Body of pancreas (tissue), 4 donors: ENCODE measurements at regions not wholly inside any gene's neighbourhood (a gene's known extent, or its start where the extent isn't known, plus 50 kb on each side); places are given as distances from the start of the nearest gene placed in this dataset.

ENCODE experiments used
- ATAC-seq: fragments of 150-250 bp; one replicate; pipeline ENCODE4 v1.9.1; 2016
- DNase-seq, 4 donors: peaks; one replicate each; pipeline ENCODE4 v3.0.0-alpha.2; 2019
- H3K27ac ChIP-seq, 4 donors: fragments of 200-600 bp; sonication (generic); 1 replicate in 3 of 4; 2 replicates in 1 of 4; pipeline versions ENCODE4 v1.5.1 to v1.6.1; 2016 to 2019; ENCODE audit warnings: mild to moderate bottlenecking in 1 of 4, mixed read lengths in 1 of 4, moderate library complexity in 1 of 4
- H3K27me3 ChIP-seq, 2 donors: fragments of 200-600 bp; sonication (generic); one replicate each; pipeline ENCODE4 v1.6.0; 2016; ENCODE audit warnings: mild to moderate bottlenecking in 1 of 2
- H3K36me3 ChIP-seq, 2 donors: fragments of 200-600 bp; sonication (generic); replicated peaks in 1 of 2; 2 replicates each; pipeline ENCODE4 v1.5.1; 2016; ENCODE audit warnings: low read depth in 2 of 2; ENCODE audit not compliant: insufficient read depth in 1 of 2
- H3K4me1 ChIP-seq: fragments of 200-600 bp; sonication (generic); one replicate; pipeline ENCODE4 v1.6.0; 2016
- H3K4me3 ChIP-seq, 2 donors: fragments of 200-600 bp; sonication (generic); 1 replicate in 1 of 2; 2 replicates in 1 of 2; pipeline ENCODE4 v1.5.1; 2016 to 2019
- H3K9me3 ChIP-seq, 3 donors: fragments of 200-600 bp; sonication (generic); 1 replicate in 2 of 3; 2 replicates in 1 of 3; pipeline ENCODE4 v1.5.1; 2016
- CTCF ChIP-seq, 7 experiments: fragments of 450-650 bp in 4 of 7; fragments of 200-600 bp in 3 of 7; sonication (generic) in 3 of 7; IDR thresholded peaks; one replicate each; pipeline ENCODE4 v1.5.1; 2016 to 2019; ENCODE audit warnings: antibody characterized with exemption in 7 of 7
- POLR2A ChIP-seq, 3 donors: fragments of 450-650 bp; IDR thresholded peaks; one replicate each; pipeline ENCODE4 v1.6.1; 2016; ENCODE audit warnings: antibody characterized with exemption in 3 of 3, mild to moderate bottlenecking in 2 of 3
- WGBS, 2 donors: methylation state at CpG; one replicate each; pipeline ENCODE4 v1.1.5; 2017; 5-methylcytosine and 5-hydroxymethylcytosine counted together
- intact Hi-C: fragments of 100-400 bp; cut with DNase I; formaldehyde crosslinking; loops from one replicate; pipeline ENCODE4 v1.15.1; 2023

- intact Hi-C loops = no loop called here
- H3K27me3 ChIP-seq = no peaks in the 10 kb centered on the region
- TF ChIP-seq POLR2A (IDR thresholded peaks at IDR 0.05) (no peak), CTCF (IDR thresholded peaks at IDR 0.05) (no peak)
- no peak overlapping the region for H3K4me3 ChIP-seq
- no peaks in the 10 kb centered on the region for H3K4me1 ChIP-seq
- DNase-seq = no peak
- WGBS, 2 donors = 51 to 61% methylated on average over 3 of the region's 3 CpGs
- no peaks in the 10 kb centered on the region for H3K36me3 ChIP-seq
- H3K9me3 ChIP-seq = no peaks in the 10 kb centered on the region
- ATAC-seq = no peak
- no peak overlapping the region for H3K27ac ChIP-seq
Measured at GRCh38 chr6:133067960-133068359, 173.2 kb upstream of the EYA4 start.

GRCh38 chr6:133070410-133071043 is 170.6 kb upstream of the EYA4 start:
- 54 to 65% methylated on average over 4 of the region's 4 CpGs for WGBS, 2 donors

GRCh38 chr6:133079901-133080300 is 161.3 kb upstream of the EYA4 start:
- DNase-seq = no peak
- H3K27ac ChIP-seq = no peak overlapping the region
- H3K4me1 ChIP-seq = peaks cover 10% of the 10 kb centered on the region
- whole genome bisulfite sequencing, 2 donors = 43 to 69% methylated on average over 2 of the region's 2 CpGs
- H3K4me3 ChIP-seq = no peak overlapping the region
- ATAC-seq = no peak
- H3K36me3 ChIP-seq = no peaks in the 10 kb centered on the region
- intact Hi-C loops = no loop called here
- no peaks in the 10 kb centered on the region for H3K9me3 ChIP-seq
- TF ChIP-seq CTCF (IDR thresholded peaks at IDR 0.05) (no peak), POLR2A (IDR thresholded peaks at IDR 0.05) (no peak)
- H3K27me3 ChIP-seq = no peaks in the 10 kb centered on the region

More at GRCh38 chr6:133070410-133071043, 170.6 kb upstream of the EYA4 start:
- intact Hi-C loops = no loop called here
- DNase-seq = no peak
- no peaks in the 10 kb centered on the region for H3K9me3 ChIP-seq
- no peak for TF ChIP-seq POLR2A (IDR thresholded peaks at IDR 0.05)
- TF ChIP-seq CTCF (IDR thresholded peaks at IDR 0.05) = no peak
- H3K4me3 ChIP-seq = no peak overlapping the region
- H3K36me3 ChIP-seq = no peaks in the 10 kb centered on the region
- ATAC-seq = no peak
- H3K27me3 ChIP-seq = no peaks in the 10 kb centered on the region
- no peaks in the 10 kb centered on the region for H3K4me1 ChIP-seq
- no peak overlapping the region for H3K27ac ChIP-seq

GRCh38 chr6:133083248-133083967 is 157.7 kb upstream of the EYA4 start:
- H3K9me3 ChIP-seq = no peaks in the 10 kb centered on the region
- DNase-seq (peak in 2 of 4 donors; percentile 11 to 12), ATAC-seq (peak; percentile 35)
- TF ChIP-seq POLR2A (IDR thresholded peaks at IDR 0.05) (no peak), CTCF (IDR thresholded peaks at IDR 0.05) (no peak)
- WGBS, 2 donors = 17 to 21% methylated on average over 2 of the region's 2 CpGs
- intact Hi-C loops = no loop called here
- no peaks in the 10 kb centered on the region for H3K27me3 ChIP-seq
- peaks cover 10% of the 10 kb centered on the region for H3K4me1 ChIP-seq
- H3K4me3 ChIP-seq = no peak overlapping the region
- H3K36me3 ChIP-seq = no peaks in the 10 kb centered on the region
- H3K27ac ChIP-seq = no peak overlapping the region
